ENCODE measurements at regions not wholly inside any gene's neighbourhood (a gene's known extent, or its start where the extent isn't known, plus 50 kb on each side); places are given as distances from the start of the nearest gene placed in this dataset.

- no peak for DNase-seq
- in situ Hi-C loops (cut with HindIII; ENCODE audit: low pct_ligation_motif_present, low pct_unique_long_range_greater_than_20kb, low sequenced_read_pairs), result no loop called here
These were observed 314.9 kb upstream of the SOX11 start for GRCh38 chr2:5377323-5377722.

DNA sequence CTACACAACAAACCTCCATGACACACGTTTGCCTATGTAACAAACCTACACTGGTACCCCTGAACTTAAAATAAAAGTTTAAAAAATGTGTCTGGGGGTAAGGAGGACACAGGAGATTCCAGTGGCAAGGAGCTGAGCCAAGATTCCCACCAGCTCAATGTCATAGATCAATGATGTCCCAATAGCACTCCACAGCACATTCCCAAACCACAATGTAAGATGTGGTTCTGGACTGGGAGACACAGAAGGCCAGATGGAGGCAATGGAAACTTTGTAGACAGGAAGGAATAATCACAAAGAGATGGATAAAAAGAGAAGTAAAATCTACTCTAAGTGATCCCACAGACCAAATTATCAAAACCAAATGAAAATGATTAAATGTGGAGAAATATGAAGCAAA lies 312.4 kb upstream of the SOX11 start:
- in situ Hi-C loops (cut with HindIII; ENCODE audit: low pct_ligation_motif_present, low pct_unique_long_range_greater_than_20kb, low sequenced_read_pairs), result no loop called here

GRCh38 chr2:5385596-5385995 lies 306.6 kb upstream of the SOX11 start:
- no peak for DNase-seq
- in situ Hi-C loops (cut with HindIII; ENCODE audit: low pct_ligation_motif_present, low pct_unique_long_range_greater_than_20kb, low sequenced_read_pairs), result no loop called here

More for the DNA sequence above, 312.4 kb upstream of the SOX11 start:
- no peak for DNase-seq

DNA sequence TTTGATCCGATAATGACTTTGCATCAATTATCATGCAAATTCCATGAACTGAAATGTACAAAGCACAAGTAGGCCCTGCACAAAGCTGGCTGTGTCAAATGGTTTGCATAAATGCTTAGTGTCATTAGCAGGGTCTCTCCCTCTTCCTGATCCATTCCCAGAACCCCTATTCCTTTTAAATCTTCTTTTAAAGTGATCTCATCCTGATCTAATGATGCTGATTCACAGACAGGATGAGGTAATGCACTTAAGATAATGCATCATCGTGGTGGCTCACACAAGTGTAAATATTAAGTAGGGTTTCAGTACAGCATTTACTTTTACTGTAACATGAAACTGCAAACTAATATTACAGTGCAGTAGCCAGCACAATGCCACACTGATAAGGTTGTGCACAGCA lies 304.8 kb upstream of the SOX11 start:
- no peak for DNase-seq

GRCh38 chr2:5389740-5390139 lies 302.4 kb upstream of the SOX11 start:
- DNase-seq, result no peak
- in situ Hi-C loops (cut with HindIII; ENCODE audit: low pct_ligation_motif_present, low pct_unique_long_range_greater_than_20kb, low sequenced_read_pairs), result no loop called here

More for the DNA sequence above, 304.8 kb upstream of the SOX11 start:
- in situ Hi-C loops (cut with HindIII; ENCODE audit: low pct_ligation_motif_present, low pct_unique_long_range_greater_than_20kb, low sequenced_read_pairs), result no loop called here

GRCh38 chr2:5391362-5391761 lies 300.8 kb upstream of the SOX11 start:
- DNase-seq, result no peak
- in situ Hi-C loops (cut with HindIII; ENCODE audit: low pct_ligation_motif_present, low pct_unique_long_range_greater_than_20kb, low sequenced_read_pairs), result no loop called here

DNA sequence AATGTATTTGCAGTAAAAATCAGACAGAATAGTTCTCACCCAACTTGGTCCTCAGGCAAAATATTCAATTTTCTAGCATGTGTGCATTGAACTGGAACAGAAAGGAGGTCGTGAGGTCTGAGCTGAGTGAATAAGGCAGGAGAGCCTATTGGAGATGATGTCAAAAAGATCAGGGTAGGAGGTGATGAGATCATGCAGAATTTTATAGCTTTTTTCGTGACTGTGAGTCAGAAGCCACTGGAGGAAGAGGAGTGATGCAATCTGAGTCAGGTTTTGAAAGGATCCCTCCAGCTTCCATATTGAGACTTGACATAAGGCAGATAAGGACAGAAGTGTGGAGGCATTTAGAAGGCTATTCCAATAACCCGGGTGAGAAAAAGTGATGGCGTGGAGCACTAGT lies 299.5 kb upstream of the SOX11 start:
- in situ Hi-C loops (cut with HindIII; ENCODE audit: low pct_ligation_motif_present, low pct_unique_long_range_greater_than_20kb, low sequenced_read_pairs), result no loop called here
- no peak for DNase-seq

DNA sequence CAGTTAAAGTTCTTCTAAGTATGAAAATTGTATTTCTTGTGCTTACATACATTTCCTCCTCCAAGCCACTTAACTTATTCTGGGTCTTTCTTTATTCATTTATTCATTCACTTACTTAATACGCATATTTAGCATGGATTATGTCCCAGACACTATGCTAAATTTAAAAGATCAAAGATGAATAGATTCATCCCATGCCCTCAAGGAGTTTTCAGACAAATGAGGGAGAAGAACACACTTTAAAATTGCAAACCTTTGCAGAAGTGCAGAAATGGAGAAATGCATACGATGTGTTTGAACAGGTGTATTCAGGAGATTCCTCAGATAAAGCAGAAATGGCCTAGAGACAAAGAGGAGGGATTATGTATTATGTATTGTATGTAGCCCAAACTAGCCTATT lies 298.7 kb upstream of the SOX11 start:
- no peak for DNase-seq
- in situ Hi-C loops (cut with HindIII; ENCODE audit: low pct_ligation_motif_present, low pct_unique_long_range_greater_than_20kb, low sequenced_read_pairs), result no loop called here

DNA sequence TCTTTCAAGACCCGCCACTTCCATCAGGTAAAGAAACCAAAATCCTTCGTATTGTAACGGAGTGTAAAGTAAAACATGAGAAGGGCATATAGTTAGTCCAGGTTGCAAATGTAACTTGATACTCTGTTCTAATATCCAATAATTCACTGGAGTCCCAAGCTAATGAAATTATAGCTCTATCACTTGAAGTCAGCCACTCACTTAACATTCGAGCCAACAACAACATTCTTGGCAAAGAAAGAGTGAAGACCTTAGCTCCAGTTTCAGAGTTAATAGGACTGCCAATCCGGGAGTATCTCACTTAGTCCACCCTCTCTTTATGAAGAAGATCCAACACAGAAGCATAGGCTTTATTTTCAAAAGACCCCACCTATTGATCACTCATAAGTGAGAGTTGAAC lies 298.0 kb upstream of the SOX11 start:
- no peak for DNase-seq
- in situ Hi-C loops (cut with HindIII; ENCODE audit: low pct_ligation_motif_present, low pct_unique_long_range_greater_than_20kb, low sequenced_read_pairs), result no loop called here

GRCh38 chr2:5401115-5401657 lies 291.0 kb upstream of the SOX11 start:
- in situ Hi-C loops (cut with HindIII; ENCODE audit: low pct_ligation_motif_present, low pct_unique_long_range_greater_than_20kb, low sequenced_read_pairs), result no loop called here
- DNase-seq, result no peak

- in situ Hi-C loops (cut with HindIII; ENCODE audit: low pct_ligation_motif_present, low pct_unique_long_range_greater_than_20kb, low sequenced_read_pairs), result no loop called here
- no peak for DNase-seq
These were observed 288.8 kb upstream of the SOX11 start for GRCh38 chr2:5403392-5403791.

DNA sequence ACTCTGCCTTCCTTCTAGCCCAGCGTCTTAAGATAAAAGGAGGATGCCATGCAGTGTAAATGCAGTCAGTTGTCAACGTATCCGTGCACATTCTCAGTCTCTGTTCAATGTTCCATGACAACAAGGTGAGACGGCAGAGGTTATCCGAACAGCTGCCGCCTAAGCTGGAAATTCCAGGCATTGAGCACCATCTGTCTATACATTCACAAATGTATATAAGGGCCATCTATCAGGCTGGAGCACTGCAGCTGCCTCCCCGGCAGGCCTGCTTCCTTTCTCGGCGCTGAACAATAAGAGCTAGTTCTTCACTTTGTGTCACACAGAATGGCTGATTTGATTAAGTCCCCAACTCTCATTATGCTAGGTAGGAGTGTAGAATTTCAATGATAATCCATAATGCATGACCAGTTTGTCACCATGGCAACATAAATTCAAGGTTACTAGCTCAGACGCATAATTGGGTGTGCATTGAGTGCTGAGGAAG lies 282.2 kb upstream of the SOX11 start:
- in situ Hi-C loops (cut with HindIII; ENCODE audit: low pct_ligation_motif_present, low pct_unique_long_range_greater_than_20kb, low sequenced_read_pairs), result no loop called here
- DNase-seq, result no peak

DNA sequence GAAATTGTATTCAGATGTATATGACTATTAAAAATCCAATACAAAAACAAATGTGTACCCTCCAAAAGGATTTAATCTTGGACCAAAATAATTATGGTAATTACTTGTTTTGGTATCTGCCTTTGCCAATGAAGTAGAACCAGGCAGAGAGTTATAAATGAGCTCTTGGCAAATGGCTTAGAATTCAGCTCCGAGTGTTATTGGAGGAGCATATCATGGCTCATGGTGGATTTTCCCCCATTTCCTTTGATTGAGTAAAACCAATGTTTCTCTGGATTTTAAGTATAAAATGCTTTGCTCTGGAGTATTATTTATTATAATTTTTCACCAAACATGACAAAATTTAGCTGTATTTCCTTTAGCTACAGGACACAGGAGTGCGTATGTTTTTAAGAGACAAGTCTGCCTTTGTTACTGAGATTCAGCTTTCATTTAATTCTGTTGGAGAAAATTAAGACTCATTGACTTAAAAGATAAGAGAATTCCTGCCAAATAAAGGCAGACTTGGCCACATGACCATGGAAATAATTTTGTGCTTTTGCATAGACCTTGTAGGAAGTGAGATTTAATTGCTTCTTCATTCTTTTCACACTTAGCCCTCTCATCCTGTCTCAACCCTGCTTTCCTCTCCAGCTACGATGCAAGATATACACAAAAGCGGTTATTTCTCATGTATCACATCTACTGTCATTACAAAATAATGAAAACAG lies 281.0 kb upstream of the SOX11 start:
- DNase-seq, result no peak
- in situ Hi-C loops (cut with HindIII; ENCODE audit: low pct_ligation_motif_present, low pct_unique_long_range_greater_than_20kb, low sequenced_read_pairs), result no loop called here

- in situ Hi-C loops (cut with HindIII; ENCODE audit: low pct_ligation_motif_present, low pct_unique_long_range_greater_than_20kb, low sequenced_read_pairs), result no loop called here
- no peak for DNase-seq
These were observed 280.2 kb upstream of the SOX11 start for GRCh38 chr2:5412001-5412400.

- in situ Hi-C loops (cut with HindIII; ENCODE audit: low pct_ligation_motif_present, low pct_unique_long_range_greater_than_20kb, low sequenced_read_pairs), result no loop called here
- no peak for DNase-seq
These were observed 258.3 kb upstream of the SOX11 start for GRCh38 chr2:5433855-5434254.

- DNase-seq, result no peak
- in situ Hi-C loops (cut with HindIII; ENCODE audit: low pct_ligation_motif_present, low pct_unique_long_range_greater_than_20kb, low sequenced_read_pairs), result no loop called here
These were observed 254.8 kb upstream of the SOX11 start for GRCh38 chr2:5437375-5437774.

- in situ Hi-C loops (cut with HindIII; ENCODE audit: low pct_ligation_motif_present, low pct_unique_long_range_greater_than_20kb, low sequenced_read_pairs), result no loop called here
- DNase-seq, result no peak
These were observed 252.0 kb upstream of the SOX11 start for GRCh38 chr2:5440174-5440573.

GRCh38 chr2:5442736-5443135 lies 249.4 kb upstream of the SOX11 start:
- in situ Hi-C loops (cut with HindIII; ENCODE audit: low pct_ligation_motif_present, low pct_unique_long_range_greater_than_20kb, low sequenced_read_pairs), result no loop called here
- no peak for DNase-seq

- no peak for DNase-seq
- in situ Hi-C loops (cut with HindIII; ENCODE audit: low pct_ligation_motif_present, low pct_unique_long_range_greater_than_20kb, low sequenced_read_pairs), result no loop called here
These were observed 248.0 kb upstream of the SOX11 start for GRCh38 chr2:5444168-5444567.

DNA sequence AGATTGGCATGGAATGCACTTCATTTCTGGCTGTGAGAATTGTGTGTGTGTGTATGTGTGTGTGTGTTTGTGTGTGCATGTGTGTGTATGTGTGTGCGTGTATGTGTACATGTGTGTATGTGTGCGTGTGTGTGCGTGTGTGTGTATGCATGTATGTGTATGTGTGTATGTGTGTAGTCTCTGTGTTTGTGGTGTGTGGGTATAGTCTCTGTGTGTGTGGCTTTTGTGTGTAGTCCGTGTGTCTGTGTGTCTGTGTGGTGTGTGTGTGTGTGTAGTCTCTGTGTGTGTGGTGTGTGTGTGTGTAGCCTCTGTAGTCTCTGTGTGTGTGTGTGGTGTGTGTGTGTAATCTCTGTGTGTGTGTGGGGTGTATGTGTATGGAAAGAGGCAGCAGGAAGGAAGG lies 247.3 kb upstream of the SOX11 start:
- no peak for DNase-seq
- in situ Hi-C loops (cut with HindIII; ENCODE audit: low pct_ligation_motif_present, low pct_unique_long_range_greater_than_20kb, low sequenced_read_pairs), result no loop called here

Data from ACHN (cell line).